Astrocyte (in vitro differentiated cells and primary cell): ENCODE measurements at regions not wholly inside any gene's neighbourhood (a gene's known extent, or its start where the extent isn't known, plus 50 kb on each side); places are given as distances from the start of the nearest gene placed in this dataset.

Experiments
- DNase-seq: peaks from one replicate; pipeline ENCODE4 v3.0.0-alpha.2; 2010; ENCODE audit warnings: low read depth
- FAIRE-seq: peaks from 2 replicates; lab custom pipeline; 2011; peaks lifted over from hg19 to GRCh38; lab: Jason Lieb, UNC
- H2AFZ ChIP-seq: 2 replicates; pipeline ENCODE4 v1.6.0; 2012; ENCODE audit warnings: low read depth, low read length, inconsistent platforms
- H3K27ac ChIP-seq: 2 replicates; pipeline ENCODE4 v1.5.1; 2011; ENCODE audit warnings: low read depth, low read length, inconsistent platforms
- H3K27me3 ChIP-seq: 2 replicates; pipeline ENCODE4 v1.6.0; 2011; ENCODE audit warnings: low read length, inconsistent platforms; ENCODE audit not compliant: insufficient read depth
- H3K36me3 ChIP-seq: 2 replicates; pipeline ENCODE4 v1.5.1; 2011; ENCODE audit warnings: low read length, inconsistent platforms; ENCODE audit not compliant: insufficient read depth
- H3K4me1 ChIP-seq: 2 replicates; pipeline ENCODE4 v1.5.1; 2011; ENCODE audit warnings: low read length, inconsistent platforms; ENCODE audit not compliant: insufficient read depth
- H3K4me2 ChIP-seq: 2 replicates; pipeline ENCODE4 v1.6.0; 2012; ENCODE audit warnings: low read length, inconsistent platforms
- H3K4me3 ChIP-seq: 2 replicates; pipeline ENCODE4 v1.5.1; 2011; ENCODE audit warnings: low read depth, mild to moderate bottlenecking, low read length, inconsistent platforms; ENCODE audit not compliant: insufficient read depth
- H3K79me2 ChIP-seq: 2 replicates; pipeline ENCODE4 v1.6.0; 2012; ENCODE audit warnings: mild to moderate bottlenecking, low read length, inconsistent platforms; ENCODE audit not compliant: insufficient read depth
- H3K9ac ChIP-seq: 2 replicates; pipeline ENCODE4 v1.6.0; 2012; ENCODE audit warnings: mild to moderate bottlenecking, low read length, inconsistent platforms
- H3K9me3 ChIP-seq: 2 replicates; pipeline ENCODE4 v1.5.1; 2012; ENCODE audit warnings: low read depth, mild to moderate bottlenecking, low read length, inconsistent platforms; ENCODE audit not compliant: insufficient read depth
- H4K20me1 ChIP-seq: 2 replicates; pipeline ENCODE4 v1.6.0; 2012; ENCODE audit warnings: low read length, inconsistent platforms; ENCODE audit not compliant: insufficient read depth
- H3K27ac Mint-ChIP-seq: one replicate; pipeline ENCODE4 v1.8.0; 2021; ENCODE audit warnings: mild to moderate bottlenecking, mixed read lengths; ENCODE audit not compliant: unreplicated experiment
- H3K27me3 Mint-ChIP-seq: one replicate; pipeline ENCODE4 v1.8.0; 2021; ENCODE audit warnings: low read depth, mixed read lengths; ENCODE audit not compliant: unreplicated experiment
- H3K36me3 Mint-ChIP-seq: one replicate; pipeline ENCODE4 v1.8.0; 2021; ENCODE audit warnings: low read depth, mixed read lengths; ENCODE audit not compliant: unreplicated experiment
- H3K4me1 Mint-ChIP-seq: one replicate; pipeline ENCODE4 v1.8.0; 2021; ENCODE audit warnings: low read depth, mixed read lengths; ENCODE audit not compliant: unreplicated experiment
- H3K4me3 Mint-ChIP-seq: one replicate; pipeline ENCODE4 v1.8.0; 2021; ENCODE audit warnings: mild to moderate bottlenecking, moderate library complexity, mixed read lengths; ENCODE audit not compliant: unreplicated experiment
- H3K9me3 Mint-ChIP-seq: one replicate; pipeline ENCODE4 v1.8.0; 2021; ENCODE audit warnings: mild to moderate bottlenecking, mixed read lengths; ENCODE audit not compliant: unreplicated experiment
- CTCF ChIP-seq: IDR thresholded peaks from 2 replicates; pipeline ENCODE4 v1.5.1; 2011; ENCODE audit warnings: low read depth, mild to moderate bottlenecking, inconsistent platforms, low read length, moderate library complexity; ENCODE audit not compliant: insufficient read depth
- EZH2 ChIP-seq: IDR thresholded peaks from 2 replicates; pipeline ENCODE4 v1.6.1; 2012; ENCODE audit warnings: mild to moderate bottlenecking, low read length, inconsistent platforms; ENCODE audit not compliant: insufficient read depth

GRCh38 chr2:209316141-209316540 is 107.7 kb upstream of the MAP2 start:
- Histone ChIP-seq H3K4me1 (peaks cover 4% of the 10 kb centered on the region), H3K36me3 (no peaks in the 10 kb centered on the region), H2AFZ (no peak overlapping the region), H3K4me3 (no peak overlapping the region), H3K9ac (no peak overlapping the region), H3K79me2 (no peaks in the 10 kb centered on the region), H4K20me1 (no peaks in the 10 kb centered on the region), H3K27me3 (no peaks in the 10 kb centered on the region), H3K27ac (no peak overlapping the region), H3K9me3 (no peaks in the 10 kb centered on the region), H3K4me2 (no peak overlapping the region)
- Mint-ChIP-seq H3K27me3 (no peaks in the 10 kb centered on the region), H3K27ac (no peak overlapping the region), H3K9me3 (no peaks in the 10 kb centered on the region), H3K4me3 (no peak overlapping the region), H3K36me3 (no peaks in the 10 kb centered on the region), H3K4me1 (peaks cover 6% of the 10 kb centered on the region)
- DNase-seq: no peak
- TF ChIP-seq EZH2 (no peak), CTCF (no peak)
- FAIRE-seq: no peak

DNA sequence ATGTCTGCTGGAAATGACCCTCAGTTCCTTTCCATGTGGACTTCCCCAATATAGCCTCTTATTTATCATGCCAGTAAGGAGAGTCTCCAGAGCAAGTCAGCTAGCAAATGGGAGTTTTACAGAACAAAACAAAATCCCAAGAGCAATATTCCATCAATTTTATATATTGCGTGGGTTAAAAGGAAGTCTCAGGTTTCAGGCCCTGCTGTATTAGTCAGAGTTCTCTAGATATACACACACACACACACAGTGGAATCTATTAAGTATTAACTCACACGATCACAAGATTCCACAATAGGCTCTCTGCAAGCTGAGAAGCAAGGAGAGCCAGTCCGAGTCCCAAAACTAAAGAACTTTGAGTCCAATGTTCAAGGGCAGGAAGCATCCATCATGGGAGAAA is 102.8 kb upstream of the MAP2 start:
- H2AFZ ChIP-seq: peak overlapping the region; percentile 1
- Mint-ChIP-seq H3K36me3 (no peaks in the 10 kb centered on the region), H3K27me3 (no peaks in the 10 kb centered on the region), H3K4me3 (no peak overlapping the region), H3K9me3 (no peaks in the 10 kb centered on the region), H3K27ac (no peak overlapping the region), H3K4me1 (peaks cover 7% of the 10 kb centered on the region)
- H3K4me2 ChIP-seq: peak overlapping the region; percentile 10
- H3K27ac ChIP-seq: no peak overlapping the region
- DNase-seq: peak; percentile 64
- H4K20me1 ChIP-seq: no peaks in the 10 kb centered on the region
- TF ChIP-seq EZH2 (no peak), CTCF (no peak)
- no peaks in the 10 kb centered on the region for H3K79me2 ChIP-seq
- H3K36me3 ChIP-seq: no peaks in the 10 kb centered on the region
- no peaks in the 10 kb centered on the region for H3K9me3 ChIP-seq
- FAIRE-seq: no peak
- H3K4me1 ChIP-seq: peaks cover 6% of the 10 kb centered on the region
- no peak overlapping the region for H3K4me3 ChIP-seq
- H3K9ac ChIP-seq: no peak overlapping the region
- H3K27me3 ChIP-seq: no peaks in the 10 kb centered on the region

DNA sequence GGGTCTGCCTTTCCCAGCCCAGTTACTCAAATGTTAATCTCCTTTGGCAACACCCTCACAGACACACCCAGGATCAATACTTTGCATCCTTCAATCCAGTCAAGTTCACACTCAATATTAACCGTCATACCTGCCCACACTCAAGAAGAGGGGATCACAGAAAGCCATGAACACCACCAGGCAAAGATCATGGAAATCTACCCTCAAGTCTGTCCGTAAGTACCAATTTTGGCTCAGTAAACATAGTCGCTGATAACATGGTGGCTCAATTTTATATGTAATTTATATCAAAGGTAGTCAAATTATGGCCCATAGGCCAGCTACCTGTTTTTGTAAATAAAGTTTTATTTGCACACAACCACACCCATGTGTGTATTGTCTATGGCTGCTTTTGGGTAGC is 102.3 kb upstream of the MAP2 start:
- H2AFZ ChIP-seq: no peak overlapping the region
- no peak overlapping the region for H3K27ac Mint-ChIP-seq
- no peak for DNase-seq
- no peaks in the 10 kb centered on the region for H3K27me3 ChIP-seq
- H3K9ac ChIP-seq: no peak overlapping the region
- no peaks in the 10 kb centered on the region for H3K27me3 Mint-ChIP-seq
- TF ChIP-seq CTCF (no peak), EZH2 (no peak)
- H3K9me3 ChIP-seq: no peaks in the 10 kb centered on the region
- no peak overlapping the region for H3K4me3 Mint-ChIP-seq
- no peaks in the 10 kb centered on the region for H3K79me2 ChIP-seq
- H3K4me1 Mint-ChIP-seq: peaks cover 7% of the 10 kb centered on the region
- H3K4me2 ChIP-seq: no peak overlapping the region
- H3K36me3 ChIP-seq: no peaks in the 10 kb centered on the region
- no peak overlapping the region for H3K4me3 ChIP-seq
- H3K36me3 Mint-ChIP-seq: no peaks in the 10 kb centered on the region
- no peaks in the 10 kb centered on the region for H3K9me3 Mint-ChIP-seq
- no peak for FAIRE-seq
- no peak overlapping the region for H3K27ac ChIP-seq
- H4K20me1 ChIP-seq: no peaks in the 10 kb centered on the region
- H3K4me1 ChIP-seq: peaks cover 6% of the 10 kb centered on the region
